K562 (cell line): ENCODE measurements at regions not wholly inside any gene's neighbourhood (a gene's known extent, or its start where the extent isn't known, plus 50 kb on each side); places are given as distances from the start of the nearest gene placed in this dataset.

Experiments
- DPF2 ChIP-seq: fragments of 450-650 bp; IDR thresholded peaks from 2 replicates; pipeline ENCODE4 v1.6.1; 2016
- E2F1 ChIP-seq: sonication (generic); formaldehyde crosslinking; IDR thresholded peaks from 2 replicates; pipeline ENCODE4 v1.8.1; 2023; ENCODE audit warnings: mild to moderate bottlenecking, missing genetic modification reagents, moderate library complexity
- FOXA1 ChIP-seq: fragments of 450-650 bp; IDR thresholded peaks from 2 replicates; pipeline ENCODE4 v1.6.1; 2016; ENCODE audit warnings: mild to moderate bottlenecking, borderline replicate concordance
- IRF9 ChIP-seq: fragments of 450-650 bp; IDR thresholded peaks from 2 replicates; pipeline ENCODE4 v1.6.1; 2016; ENCODE audit warnings: missing biosample characterization, missing genetic modification characterization
- JUNB ChIP-seq: fragments of 450-650 bp; formaldehyde crosslinking; conservative IDR thresholded peaks from 2 replicates; pipeline ENCODE4 v1.4.0; 2020; ENCODE audit warnings: mild to moderate bottlenecking
- MTA1 ChIP-seq: fragments of 450-650 bp; IDR thresholded peaks from 2 replicates; pipeline ENCODE4 v1.6.1; 2017; ENCODE audit warnings: borderline replicate concordance
- NCOA2 ChIP-seq, 2 experiments: fragments of 450-650 bp; IDR thresholded peaks; 2 replicates each; pipeline ENCODE4 v1.6.1; 2018; ENCODE audit warnings: mild to moderate bottlenecking in 2 of 2, moderate library complexity in 1 of 2; ENCODE audit not compliant: partially characterized antibody in 2 of 2
- NFYB ChIP-seq: IDR thresholded peaks from 2 replicates; pipeline ENCODE4 v1.6.1; 2011; ENCODE audit warnings: mild to moderate bottlenecking, moderate library complexity; ENCODE audit not compliant: insufficient read length; ENCODE audit errors: extremely low read depth
- PCBP2 ChIP-seq: fragments of 200-400 bp; formaldehyde crosslinking; IDR thresholded peaks from 2 replicates; pipeline ENCODE4 v1.6.1; 2018; ENCODE audit warnings: low read length, low read depth, mild to moderate bottlenecking, moderate library complexity; ENCODE audit not compliant: poor library complexity, severe bottlenecking
- POLR2AphosphoS5 ChIP-seq: IDR thresholded peaks from 2 replicates; pipeline ENCODE4 v1.6.1; 2011; ENCODE audit warnings: mild to moderate bottlenecking, low read depth, low read length, moderate library complexity; ENCODE audit not compliant: control insufficient read depth, insufficient read depth
- TBP ChIP-seq: optimal IDR thresholded peaks from 2 replicates; pipeline ENCODE3; 2011; ENCODE audit warnings: low read depth, low read length, improper control_type of control experiment
- U2AF2 ChIP-seq: fragments of 200-400 bp; formaldehyde crosslinking; optimal IDR thresholded peaks from 2 replicates; pipeline ENCODE3; 2017; ENCODE audit warnings: low read depth, mild to moderate bottlenecking, low read length
- TF ChIP-seq, protein P1 (sequence below): sonication (generic); formaldehyde crosslinking; IDR thresholded peaks from 2 replicates; pipeline ENCODE4 v1.8.1; 2023; ENCODE audit warnings: missing genetic modification reagents, mild to moderate bottlenecking, borderline replicate concordance
- TF ChIP-seq, protein P2 (sequence below): IDR thresholded peaks from 2 replicates; pipeline ENCODE4 v1.6.1; 2014; ENCODE audit warnings: antibody characterized with exemption

- TF ChIP-seq NCOA2 (IDR thresholded peaks at IDR 0.05; ENCODE audit: partially characterized antibody in 2 of 2): no peak
- no peak for TF ChIP-seq IRF9 (tag)
- no peak for TF ChIP-seq POLR2AphosphoS5
- no peak for TF ChIP-seq MTA1
- no peak for TF ChIP-seq NFYB
- no peak for TF ChIP-seq DPF2
- TF ChIP-seq, protein P1, sequence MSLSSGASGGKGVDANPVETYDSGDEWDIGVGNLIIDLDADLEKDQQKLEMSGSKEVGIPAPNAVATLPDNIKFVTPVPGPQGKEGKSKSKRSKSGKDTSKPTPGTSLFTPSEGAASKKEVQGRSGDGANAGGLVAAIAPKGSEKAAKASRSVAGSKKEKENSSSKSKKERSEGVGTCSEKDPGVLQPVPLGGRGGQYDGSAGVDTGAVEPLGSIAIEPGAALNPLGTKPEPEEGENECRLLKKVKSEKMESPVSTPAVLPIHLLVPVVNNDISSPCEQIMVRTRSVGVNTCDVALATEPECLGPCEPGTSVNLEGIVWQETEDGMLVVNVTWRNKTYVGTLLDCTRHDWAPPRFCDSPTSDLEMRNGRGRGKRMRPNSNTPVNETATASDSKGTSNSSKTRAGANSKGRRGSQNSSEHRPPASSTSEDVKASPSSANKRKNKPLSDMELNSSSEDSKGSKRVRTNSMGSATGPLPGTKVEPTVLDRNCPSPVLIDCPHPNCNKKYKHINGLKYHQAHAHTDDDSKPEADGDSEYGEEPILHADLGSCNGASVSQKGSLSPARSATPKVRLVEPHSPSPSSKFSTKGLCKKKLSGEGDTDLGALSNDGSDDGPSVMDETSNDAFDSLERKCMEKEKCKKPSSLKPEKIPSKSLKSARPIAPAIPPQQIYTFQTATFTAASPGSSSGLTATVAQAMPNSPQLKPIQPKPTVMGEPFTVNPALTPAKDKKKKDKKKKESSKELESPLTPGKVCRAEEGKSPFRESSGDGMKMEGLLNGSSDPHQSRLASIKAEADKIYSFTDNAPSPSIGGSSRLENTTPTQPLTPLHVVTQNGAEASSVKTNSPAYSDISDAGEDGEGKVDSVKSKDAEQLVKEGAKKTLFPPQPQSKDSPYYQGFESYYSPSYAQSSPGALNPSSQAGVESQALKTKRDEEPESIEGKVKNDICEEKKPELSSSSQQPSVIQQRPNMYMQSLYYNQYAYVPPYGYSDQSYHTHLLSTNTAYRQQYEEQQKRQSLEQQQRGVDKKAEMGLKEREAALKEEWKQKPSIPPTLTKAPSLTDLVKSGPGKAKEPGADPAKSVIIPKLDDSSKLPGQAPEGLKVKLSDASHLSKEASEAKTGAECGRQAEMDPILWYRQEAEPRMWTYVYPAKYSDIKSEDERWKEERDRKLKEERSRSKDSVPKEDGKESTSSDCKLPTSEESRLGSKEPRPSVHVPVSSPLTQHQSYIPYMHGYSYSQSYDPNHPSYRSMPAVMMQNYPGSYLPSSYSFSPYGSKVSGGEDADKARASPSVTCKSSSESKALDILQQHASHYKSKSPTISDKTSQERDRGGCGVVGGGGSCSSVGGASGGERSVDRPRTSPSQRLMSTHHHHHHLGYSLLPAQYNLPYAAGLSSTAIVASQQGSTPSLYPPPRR (CRISPR knock-in tag): no peak
- no peak for TF ChIP-seq U2AF2
- TF ChIP-seq JUNB (CRISPR knock-in tag): no peak
- TF ChIP-seq, protein P2, sequence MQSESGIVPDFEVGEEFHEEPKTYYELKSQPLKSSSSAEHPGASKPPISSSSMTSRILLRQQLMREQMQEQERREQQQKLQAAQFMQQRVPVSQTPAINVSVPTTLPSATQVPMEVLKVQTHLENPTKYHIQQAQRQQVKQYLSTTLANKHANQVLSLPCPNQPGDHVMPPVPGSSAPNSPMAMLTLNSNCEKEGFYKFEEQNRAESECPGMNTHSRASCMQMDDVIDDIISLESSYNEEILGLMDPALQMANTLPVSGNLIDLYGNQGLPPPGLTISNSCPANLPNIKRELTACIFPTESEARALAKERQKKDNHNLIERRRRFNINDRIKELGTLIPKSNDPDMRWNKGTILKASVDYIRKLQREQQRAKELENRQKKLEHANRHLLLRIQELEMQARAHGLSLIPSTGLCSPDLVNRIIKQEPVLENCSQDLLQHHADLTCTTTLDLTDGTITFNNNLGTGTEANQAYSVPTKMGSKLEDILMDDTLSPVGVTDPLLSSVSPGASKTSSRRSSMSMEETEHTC: no peak
- TF ChIP-seq PCBP2: no peak
- TF ChIP-seq FOXA1: no peak
- TF ChIP-seq TBP: no peak
- TF ChIP-seq E2F1: no peak
Observed at GRCh38 chr3:178915365-178915764, 156.2 kb downstream of the ZMAT3 start.
